GM12865 (cell line): ENCODE measurements at regions not wholly inside any gene's neighbourhood (a gene's known extent, or its start where the extent isn't known, plus 50 kb on each side); places are given as distances from the start of the nearest gene placed in this dataset.

Source experiments
- DNase-seq: peaks from one replicate; pipeline ENCODE4 v3.0.0; 2010; ENCODE audit warnings: low read depth
- H3K4me3 ChIP-seq: 2 replicates; pipeline ENCODE4 v1.5.1; 2011; ENCODE audit warnings: mild to moderate bottlenecking, low read depth, low read length, control low read depth
- CTCF ChIP-seq: IDR thresholded peaks from 2 replicates; pipeline ENCODE4 v1.5.1; 2011; ENCODE audit warnings: low read length, control low read depth, low read depth, inconsistent platforms; ENCODE audit not compliant: insufficient read depth; ENCODE audit errors: missing control alignments

- TF ChIP-seq CTCF = no peak
- H3K4me3 ChIP-seq = no peak overlapping the region
Observed at GRCh38 chr6:48626421-48626820, 515.4 kb upstream of the PTCHD4 start.

GRCh38 chr6:48624631-48625030 lies 513.6 kb upstream of the PTCHD4 start:
- TF ChIP-seq CTCF = no peak

More at GRCh38 chr6:48626421-48626820, 515.4 kb upstream of the PTCHD4 start:
- DNase-seq = no peak

GRCh38 chr6:48619771-48620170 lies 508.8 kb upstream of the PTCHD4 start:
- no peak for DNase-seq
- H3K4me3 ChIP-seq = no peak overlapping the region
- no peak for TF ChIP-seq CTCF

More at GRCh38 chr6:48624631-48625030, 513.6 kb upstream of the PTCHD4 start:
- no peak overlapping the region for H3K4me3 ChIP-seq
- DNase-seq = no peak

- TF ChIP-seq CTCF = no peak
- H3K4me3 ChIP-seq = no peak overlapping the region
- DNase-seq = no peak
Observed at GRCh38 chr6:48615041-48615440, 504.0 kb upstream of the PTCHD4 start.

GRCh38 chr6:48614326-48614725 lies 503.3 kb upstream of the PTCHD4 start:
- DNase-seq = no peak
- TF ChIP-seq CTCF = no peak
- H3K4me3 ChIP-seq = no peak overlapping the region

- no peak for TF ChIP-seq CTCF
- H3K4me3 ChIP-seq = no peak overlapping the region
Observed at GRCh38 chr6:48613231-48613949, 502.4 kb upstream of the PTCHD4 start.

GRCh38 chr6:48611332-48611731 lies 500.3 kb upstream of the PTCHD4 start:
- no peak overlapping the region for H3K4me3 ChIP-seq
- DNase-seq = no peak
- no peak for TF ChIP-seq CTCF

More at GRCh38 chr6:48613231-48613949, 502.4 kb upstream of the PTCHD4 start:
- no peak for DNase-seq
